Nucleus accumbens (tissue), 56 donors: ENCODE measurements at regions not wholly inside any gene's neighbourhood (a gene's known extent, or its start where the extent isn't known, plus 50 kb on each side); places are given as distances from the start of the nearest gene placed in this dataset.

Experiments
- DNase-seq, 56 donors: peaks; one replicate each; lab custom pipeline; 2025; lab: John Stamatoyannopoulos, UW

DNA sequence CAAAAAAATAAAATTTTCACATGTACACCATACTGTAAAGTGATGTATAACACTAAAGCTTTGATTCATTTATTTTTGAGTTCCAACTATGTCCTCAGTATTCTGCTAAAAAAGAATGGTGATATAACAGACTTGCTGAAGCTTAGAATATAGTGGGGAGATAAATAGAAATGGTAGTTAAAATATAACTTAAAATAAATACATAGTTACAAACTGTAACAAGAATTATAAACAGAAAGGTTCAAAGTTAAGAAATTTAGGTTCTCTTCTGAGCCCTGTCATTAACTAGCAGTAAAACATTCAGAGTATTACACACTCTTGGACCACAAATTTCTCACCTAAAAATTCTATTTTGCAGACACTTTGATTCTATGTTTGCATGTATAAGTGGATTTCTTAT lies 392.1 kb downstream of the ANXA1 start:
- no peak for DNase-seq

DNA sequence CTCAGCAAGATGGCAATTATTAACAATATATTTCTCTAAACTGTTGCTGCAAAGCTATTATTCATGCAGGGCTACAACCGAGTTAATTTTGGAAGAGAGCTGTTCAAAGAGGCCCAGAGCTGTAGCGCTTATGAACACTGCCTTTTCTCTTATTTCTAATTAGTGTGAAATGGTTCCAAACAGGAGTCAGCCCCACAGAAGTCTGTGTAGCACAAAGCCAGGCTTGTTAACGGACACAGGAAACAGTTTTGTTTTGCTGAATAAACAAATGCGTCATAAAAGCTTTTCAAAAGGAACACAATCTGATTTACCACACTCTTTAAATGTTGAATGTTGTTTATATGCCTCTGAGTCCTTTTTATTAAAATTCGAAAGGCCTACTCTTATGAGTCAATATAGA lies 396.5 kb downstream of the ANXA1 start:
- DNase-seq = peak in 20 of 56 donors; percentile 0 to 47 (median 12)

DNA sequence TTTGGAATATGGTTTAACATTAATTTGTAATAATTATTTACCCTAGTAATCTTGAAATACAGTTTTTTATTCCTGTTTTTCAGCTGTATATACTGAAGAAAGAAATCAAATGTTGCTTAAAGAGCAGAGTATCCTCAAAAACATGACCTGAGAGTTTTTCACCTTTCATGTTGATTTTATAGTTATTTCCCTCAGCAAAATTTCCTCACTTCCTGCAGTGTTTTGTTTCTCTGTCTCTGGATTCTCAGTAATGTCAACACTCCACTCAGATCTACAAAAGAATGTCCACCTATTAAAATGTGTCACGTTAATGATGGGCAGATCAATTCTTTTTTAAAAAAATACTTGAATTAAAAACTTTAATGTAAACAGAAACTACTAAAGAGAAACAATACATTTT lies 398.3 kb downstream of the ANXA1 start:
- DNase-seq = no peak

DNA sequence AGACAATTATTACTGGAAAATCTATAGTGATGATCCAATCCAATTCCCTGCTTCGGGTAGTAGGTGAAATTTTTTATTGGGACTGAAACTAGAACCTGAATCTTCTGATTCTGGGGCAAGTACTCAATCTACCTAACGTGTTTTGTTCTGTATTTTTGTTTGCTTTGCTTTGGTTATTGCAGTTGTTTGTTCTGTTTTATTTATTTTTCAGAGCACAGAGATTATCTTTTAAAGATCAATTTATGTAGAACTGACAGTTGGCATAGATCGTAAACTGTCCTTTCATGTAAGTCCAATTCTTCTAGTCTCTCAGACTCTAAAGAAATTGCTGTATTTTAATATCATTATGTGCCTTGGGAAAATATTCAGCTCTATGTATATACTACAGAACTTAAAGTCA lies 401.6 kb downstream of the ANXA1 start:
- DNase-seq = no peak

DNA sequence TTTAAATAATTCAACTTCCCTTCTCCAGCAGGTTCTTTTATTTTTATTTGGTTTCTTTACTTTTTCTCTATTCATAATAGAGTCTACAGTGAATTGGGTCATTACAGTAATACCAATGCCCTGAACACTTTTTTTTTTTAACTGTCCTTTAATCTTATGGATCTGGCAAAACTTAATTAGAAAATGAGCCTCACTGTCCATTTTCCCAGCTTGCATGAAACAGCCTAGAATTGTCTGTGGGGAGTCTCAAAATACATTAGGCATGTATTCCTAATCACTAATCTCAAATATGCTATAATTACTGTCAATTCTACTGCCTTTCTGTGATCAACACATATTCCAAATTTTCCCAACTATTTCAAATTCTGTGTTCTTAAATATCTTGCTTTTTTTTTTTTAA lies 406.8 kb downstream of the ANXA1 start:
- DNase-seq = no peak

DNA sequence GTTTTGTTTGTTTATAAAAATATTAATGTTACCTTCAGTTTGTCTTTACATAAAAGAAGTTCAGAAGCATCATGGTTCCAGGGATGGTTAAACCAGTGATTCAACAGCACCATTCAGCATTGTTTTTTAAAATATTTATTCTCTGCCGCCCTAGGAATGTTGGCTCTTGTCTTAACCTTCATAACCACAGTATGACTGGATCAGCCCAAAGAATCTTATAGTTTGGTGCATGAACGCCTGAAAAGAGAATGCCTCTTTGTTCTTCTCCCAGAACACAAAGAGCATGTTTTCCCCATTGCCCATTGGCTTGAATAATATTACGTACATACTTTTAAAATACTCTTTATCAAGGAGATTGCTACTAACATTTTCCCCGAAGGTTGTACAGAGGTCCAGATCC lies 413.4 kb downstream of the ANXA1 start:
- DNase-seq = no peak

DNA sequence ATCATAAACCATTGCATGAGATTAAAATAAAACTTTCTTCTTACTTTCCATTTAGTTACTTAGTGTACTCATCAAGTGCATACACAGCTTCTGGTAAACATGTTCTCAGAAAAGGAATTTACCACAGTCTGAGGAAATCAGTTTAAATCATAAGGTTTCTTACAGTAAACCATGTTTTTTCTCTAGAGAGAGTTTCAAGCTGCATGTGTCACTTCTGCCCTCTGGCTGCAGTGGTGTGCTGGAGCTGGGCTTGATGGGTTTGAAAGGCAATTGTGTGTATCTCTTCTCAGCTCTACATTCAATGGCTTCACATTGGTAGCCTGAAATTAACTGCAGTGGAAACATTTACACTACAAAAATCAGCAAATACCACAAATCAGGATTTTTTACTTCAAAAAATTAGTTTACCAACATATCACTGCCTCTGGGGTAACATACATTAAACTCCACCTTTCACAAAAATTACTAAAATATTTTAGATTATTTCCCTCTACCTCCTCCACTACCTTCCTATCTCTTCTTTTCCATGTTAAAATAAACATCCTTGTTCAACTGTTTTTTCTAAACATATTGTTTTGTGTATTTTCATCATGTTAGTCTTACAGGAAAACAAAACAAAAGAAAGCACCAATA lies 414.3 kb downstream of the ANXA1 start:
- DNase-seq = peak in 33 of 56 donors; percentile 1 to 64 (median 18)

DNA sequence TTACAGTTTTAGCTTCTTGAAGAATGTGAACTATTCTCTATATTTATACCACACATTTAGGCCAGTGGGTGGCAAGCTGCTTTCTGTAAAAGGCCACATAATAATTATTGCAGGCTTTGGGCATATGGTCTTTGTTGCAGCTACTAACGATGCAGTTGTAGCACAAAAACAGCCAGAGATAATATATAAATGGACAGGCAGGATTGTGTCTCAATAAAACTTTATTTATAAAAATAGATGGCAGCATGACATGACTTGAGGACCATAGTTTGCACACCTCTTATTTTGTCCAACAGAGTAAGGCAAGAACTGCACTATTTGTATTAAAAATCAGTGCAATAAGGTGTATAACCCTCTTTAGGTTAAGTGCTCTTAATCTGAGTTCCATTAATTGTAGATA lies 415.0 kb downstream of the ANXA1 start:
- DNase-seq = no peak

DNA sequence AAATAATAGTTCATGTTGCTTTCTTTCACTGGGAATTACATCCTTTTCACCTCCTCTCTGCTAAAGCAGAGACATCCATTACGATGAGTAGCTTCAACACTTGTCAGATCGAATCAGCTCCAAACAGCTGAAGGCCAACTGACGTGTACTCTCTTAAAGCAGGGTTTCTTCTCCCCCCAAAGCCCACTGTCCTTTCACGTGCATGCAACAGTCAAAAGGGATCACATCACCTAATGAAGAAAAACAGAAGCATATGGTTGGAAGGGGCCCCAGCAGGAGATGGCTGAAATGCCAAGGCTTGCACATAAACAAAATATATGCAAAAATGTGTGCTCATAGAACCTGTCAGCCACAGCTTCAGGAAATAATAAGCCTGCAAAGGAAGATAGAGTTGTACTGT lies 421.6 kb downstream of the ANXA1 start:
- no peak for DNase-seq

DNA sequence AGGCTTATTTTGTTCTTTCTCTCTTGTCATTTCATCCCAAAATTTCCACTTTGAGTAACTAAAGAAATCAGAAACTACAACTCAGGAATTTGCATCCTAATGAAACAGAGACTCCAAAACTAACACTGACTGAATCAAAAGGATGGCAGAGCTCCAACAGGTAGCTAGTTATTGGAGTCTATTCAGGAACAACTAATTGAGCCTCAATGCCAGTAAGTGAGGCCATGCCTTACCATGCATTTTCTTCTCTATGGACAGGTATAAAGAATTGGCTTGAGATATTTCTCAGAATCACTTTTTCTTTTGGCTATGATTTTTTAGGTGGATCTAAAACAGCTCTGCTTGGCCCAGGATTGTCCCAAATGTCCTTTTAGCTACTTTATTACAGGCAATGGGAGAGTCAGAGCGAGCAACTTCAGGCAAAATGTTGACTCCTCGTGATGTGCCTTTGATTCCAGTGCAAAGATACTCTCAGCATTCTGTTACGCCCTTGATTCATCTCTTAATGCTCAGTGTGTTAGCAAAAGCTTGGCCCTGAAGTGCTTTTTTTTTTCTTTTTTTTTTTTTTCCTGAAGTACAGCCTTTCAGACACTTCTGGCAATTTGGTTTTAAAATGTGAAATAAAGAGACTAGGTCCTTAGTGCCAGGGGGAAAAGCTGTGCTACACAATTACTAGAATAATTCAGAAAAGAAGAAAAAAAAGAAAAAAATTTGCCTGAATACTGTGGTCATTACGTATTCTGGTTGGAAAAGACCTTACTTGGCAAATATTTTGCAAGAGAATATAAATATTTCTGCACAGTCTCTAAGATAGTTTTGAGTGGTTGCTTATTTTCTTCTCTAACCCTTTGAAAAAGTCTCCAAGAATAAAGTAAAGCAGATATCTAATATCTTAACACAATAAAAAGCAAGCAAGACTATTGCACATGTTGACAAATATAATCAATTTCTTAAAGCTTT lies 423.7 kb downstream of the ANXA1 start:
- peak in 1 of 56 donors; percentile 1 for DNase-seq

DNA sequence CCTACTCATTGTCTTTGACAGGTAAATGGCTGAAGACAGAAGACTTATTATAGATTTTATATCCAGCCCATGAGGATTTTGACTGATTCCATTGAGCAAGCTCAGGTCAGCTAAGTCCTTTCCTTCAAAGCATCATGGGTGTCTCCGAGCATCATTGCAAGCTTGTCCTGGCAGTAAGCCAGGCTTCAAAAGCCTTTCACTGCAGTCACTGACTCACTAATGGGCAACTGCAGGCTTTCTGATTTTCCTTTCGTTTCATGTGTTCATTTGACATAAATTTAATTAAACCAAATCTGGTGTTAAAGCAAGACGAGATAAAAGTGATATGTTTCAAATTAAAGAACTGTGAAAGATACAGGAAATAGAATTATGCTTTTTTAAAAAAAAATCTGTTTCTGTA lies 426.2 kb downstream of the ANXA1 start:
- DNase-seq = peak in 6 of 56 donors; percentile 0 to 37 (median 3)

DNA sequence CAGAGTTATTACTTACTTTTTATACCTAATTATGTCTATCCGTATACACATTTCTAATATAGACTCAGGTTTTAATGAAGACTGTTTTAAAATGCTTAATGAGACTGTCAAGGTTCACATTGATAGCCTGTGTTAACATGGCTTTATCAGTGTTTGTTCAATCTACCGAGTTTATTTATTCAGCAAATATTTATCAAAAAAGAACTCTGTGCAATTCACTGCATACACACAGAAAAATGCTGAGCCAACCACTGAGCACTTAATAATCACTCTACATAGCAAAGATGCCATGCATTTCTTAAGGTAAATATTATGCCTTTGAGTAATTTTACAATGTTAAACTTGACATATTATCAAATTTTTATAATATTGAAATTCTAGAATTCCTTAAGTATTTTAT lies 428.2 kb downstream of the ANXA1 start:
- no peak for DNase-seq

DNA sequence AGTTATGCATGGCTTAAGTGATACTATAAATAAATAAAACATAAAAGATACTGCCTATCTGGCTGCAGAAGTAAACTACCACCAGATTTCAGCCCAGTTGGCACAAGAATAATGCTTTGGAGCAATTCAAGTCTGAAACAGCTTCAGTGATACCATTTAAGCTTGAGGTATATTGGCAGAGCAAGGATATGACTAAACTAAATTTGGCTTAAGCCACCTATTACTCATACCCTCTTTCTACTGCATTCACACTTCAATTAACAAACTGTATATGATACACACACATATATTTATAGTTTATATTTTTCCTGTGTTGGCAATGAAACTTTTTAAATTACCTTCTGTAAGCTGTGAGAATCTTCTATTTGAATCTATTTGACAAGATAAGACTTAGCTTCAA lies 431.9 kb downstream of the ANXA1 start:
- no peak for DNase-seq

DNA sequence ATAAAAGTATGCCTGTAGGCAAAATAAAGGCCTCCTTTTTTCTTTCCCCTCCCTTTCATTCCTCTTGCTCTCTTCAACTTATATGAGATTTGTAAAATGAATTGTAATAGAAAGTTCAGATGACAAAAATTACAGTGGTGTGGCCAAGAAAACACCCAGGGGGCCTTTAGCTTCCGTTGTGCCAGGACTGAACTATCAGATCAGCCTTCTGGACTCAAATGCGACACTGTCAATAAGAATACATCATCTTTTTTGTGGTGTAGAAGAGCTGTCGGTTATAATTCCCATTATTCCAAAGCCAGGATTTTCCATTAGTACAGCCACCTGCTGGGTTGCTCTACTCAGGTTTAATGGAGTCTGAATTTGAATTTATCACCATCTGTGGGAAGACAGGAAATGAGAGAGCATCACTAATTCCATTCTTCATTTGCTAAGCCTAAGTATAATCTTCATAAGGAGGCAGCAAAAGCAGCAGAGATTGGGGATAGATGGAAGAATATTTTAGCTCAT lies 443.4 kb downstream of the ANXA1 start:
- DNase-seq = no peak

DNA sequence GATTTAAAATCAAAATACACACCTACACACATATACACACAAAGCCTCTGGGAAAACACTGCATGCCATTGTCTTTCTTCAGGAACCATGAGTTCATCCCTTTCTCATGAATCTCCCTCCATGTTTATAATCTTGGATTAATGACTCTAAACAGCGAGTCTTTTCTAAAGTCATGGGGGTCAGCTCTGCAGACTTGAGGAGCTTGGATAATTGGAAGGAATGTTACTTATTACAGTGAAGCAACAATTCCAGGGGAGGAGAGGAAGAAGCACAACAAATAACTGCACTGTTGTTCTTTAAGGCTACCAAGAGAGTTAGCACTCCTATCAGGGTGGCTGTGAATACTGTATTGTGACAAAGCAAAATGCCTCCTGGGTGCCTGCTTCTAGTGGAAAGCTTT lies 444.7 kb downstream of the ANXA1 start:
- DNase-seq = no peak

DNA sequence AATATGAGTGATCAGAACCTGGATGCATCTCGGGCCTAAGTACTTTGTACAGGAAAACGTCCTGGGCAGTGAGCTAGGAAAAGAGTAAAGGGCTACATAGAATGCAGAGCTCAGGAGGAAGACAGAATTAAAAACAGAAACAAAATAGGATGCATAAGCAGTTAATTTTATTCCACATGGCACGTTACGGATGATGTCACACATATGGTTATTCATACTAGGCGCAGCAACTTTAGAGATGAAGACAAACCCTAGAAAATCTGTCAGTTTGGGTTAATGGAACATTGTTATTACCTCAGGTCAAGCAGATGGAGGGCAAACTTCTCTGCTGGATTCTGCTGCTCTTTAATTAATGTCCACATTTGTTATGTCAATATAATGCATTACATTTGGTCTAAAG lies 445.4 kb downstream of the ANXA1 start:
- DNase-seq = no peak

DNA sequence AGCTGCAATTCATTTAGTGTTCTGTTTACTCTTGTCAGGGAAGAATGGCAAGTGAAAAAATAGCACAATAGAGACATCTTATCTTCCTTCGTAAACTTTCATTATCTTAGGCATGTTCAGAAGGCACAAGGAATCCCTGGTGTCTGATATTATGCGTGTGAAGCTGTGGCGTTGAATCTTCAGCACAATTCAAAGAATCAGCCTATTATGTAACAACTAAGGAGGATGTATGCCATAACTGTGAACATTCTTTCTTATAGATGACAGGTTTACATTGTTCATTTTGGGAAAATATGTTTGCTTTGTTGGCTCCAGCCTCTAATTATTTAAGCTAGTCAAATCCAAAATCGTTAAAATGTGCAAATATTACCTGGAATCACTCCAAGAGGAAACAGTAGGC lies 446.1 kb downstream of the ANXA1 start:
- no peak for DNase-seq

DNA sequence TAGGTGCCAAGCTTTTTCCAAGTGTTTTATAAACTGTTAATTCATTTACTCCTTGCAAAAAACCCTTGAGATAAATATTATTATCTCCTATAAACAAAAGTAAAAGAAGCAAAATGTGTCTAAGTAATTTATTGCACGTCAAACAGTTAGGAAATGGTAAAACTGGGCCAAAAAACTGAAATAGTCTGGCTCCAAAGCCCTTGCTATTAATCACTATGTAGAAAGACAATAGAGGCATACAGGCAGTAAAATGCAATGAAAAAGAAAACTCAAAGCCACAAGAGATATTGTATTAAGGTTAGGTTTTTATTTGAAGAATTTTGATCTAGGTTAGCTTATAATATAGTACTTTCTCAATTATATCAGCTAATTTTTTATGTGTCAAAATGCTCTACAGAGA lies 457.7 kb downstream of the ANXA1 start:
- DNase-seq = no peak

DNA sequence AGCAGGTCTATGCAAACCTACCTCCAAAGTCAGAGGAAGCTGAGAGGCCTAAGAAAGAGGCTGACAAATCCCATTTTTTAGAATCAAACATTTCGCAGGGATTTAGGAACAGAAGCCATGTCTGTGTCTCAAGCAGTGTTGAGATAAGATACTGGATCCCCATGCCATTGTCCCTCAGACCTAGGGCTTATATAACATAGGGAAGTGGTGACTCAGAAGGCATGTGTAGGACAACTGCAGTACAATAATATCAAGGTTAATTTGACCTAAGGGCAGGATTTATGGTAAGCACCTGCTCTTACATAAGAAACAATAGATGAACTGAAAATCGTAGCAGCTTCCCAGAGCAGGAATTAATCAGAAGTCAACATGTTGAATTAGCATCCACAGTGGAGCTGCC lies 459.4 kb downstream of the ANXA1 start:
- no peak for DNase-seq

DNA sequence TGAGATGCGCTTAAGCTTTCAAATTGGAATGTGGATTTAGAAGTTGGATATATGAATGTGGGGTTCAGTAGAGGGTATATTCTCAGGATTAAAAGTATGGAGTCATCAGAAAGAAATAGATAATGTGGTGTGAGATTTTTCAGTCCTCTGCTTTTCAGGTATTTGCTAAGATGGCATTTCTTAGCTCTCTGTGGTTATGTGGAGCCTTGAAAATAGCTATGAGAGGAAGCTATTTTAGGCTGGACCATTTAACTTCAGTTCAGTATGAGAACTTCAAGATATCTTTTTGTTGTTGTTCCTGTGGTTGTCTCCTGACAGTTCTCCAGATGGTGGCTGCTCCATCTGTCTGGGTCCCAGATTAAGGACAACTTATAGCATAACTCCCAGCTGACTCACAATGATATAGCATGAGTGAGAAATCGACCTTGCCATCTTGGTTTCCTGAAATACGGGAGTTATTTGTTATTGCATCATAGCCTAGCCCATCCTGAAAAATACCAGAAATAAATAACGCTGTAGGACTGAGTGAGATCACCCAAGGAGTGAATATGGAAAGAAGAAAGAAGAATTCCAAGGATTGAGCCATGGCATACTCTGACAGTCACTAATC lies 461.5 kb downstream of the ANXA1 start:
- DNase-seq = no peak

DNA sequence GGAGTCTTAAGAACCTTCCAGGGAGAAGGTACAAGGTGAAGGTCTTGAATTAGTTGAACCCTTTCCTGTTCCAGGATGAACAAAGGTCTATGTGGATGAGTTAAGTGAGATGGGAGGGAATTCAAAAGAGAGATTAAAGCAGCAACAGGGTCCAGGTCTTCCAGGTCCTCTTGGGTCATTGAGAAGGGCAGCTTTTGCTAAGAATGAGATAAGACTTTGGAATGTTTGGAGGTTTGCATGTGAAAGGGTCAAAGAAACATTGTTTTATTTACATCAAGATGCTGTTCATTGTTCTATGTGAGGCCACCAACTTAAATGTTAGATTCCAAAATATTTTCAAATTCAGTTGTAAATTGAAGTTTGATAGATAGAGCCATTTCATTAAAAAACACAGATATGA lies 463.9 kb downstream of the ANXA1 start:
- no peak for DNase-seq
